GM18519 (cell line): ENCODE measurements at regions not wholly inside any gene's neighbourhood (a gene's known extent, or its start where the extent isn't known, plus 50 kb on each side); places are given as distances from the start of the nearest gene placed in this dataset.

Experiments
- ATAC-seq: cut with Tn5 transposase; IDR thresholded peaks from one replicate; pipeline ENCODE4 v1.9.1; 2021; ENCODE audit warnings: mild to moderate bottlenecking, moderate library complexity; ENCODE audit not compliant: unreplicated experiment, low FRiP score

- no peak for ATAC-seq
These were observed 251.0 kb downstream of the OLFM3 start for GRCh38 chr1:101745551-101746270.

- ATAC-seq, result no peak
These were observed 248.6 kb downstream of the OLFM3 start for GRCh38 chr1:101748077-101748476.
